HEK293T (cell line): ENCODE measurements at regions not wholly inside any gene's neighbourhood (a gene's known extent, or its start where the extent isn't known, plus 50 kb on each side); places are given as distances from the start of the nearest gene placed in this dataset.

ENCODE experiments used
- CTBP1 ChIP-seq: fragments of 450-650 bp; IDR thresholded peaks from 2 replicates; pipeline ENCODE4 v1.6.1; 2016; ENCODE audit warnings: borderline replicate concordance
- ELF4 ChIP-seq: fragments of 450-650 bp; IDR thresholded peaks from 2 replicates; pipeline ENCODE4 v1.6.1; 2017; ENCODE audit warnings: antibody characterized with exemption
- FOXK2 ChIP-seq: fragments of 450-650 bp; IDR thresholded peaks from 2 replicates; pipeline ENCODE4 v1.6.1; 2016; ENCODE audit warnings: mild to moderate bottlenecking
- FOXM1 ChIP-seq: fragments of 450-650 bp; IDR thresholded peaks from 2 replicates; pipeline ENCODE4 v1.6.1; 2017; ENCODE audit warnings: mild to moderate bottlenecking, borderline replicate concordance
- HDGF ChIP-seq: fragments of 450-650 bp; IDR thresholded peaks from 2 replicates; pipeline ENCODE4 v1.6.1; 2017; ENCODE audit warnings: antibody characterized with exemption, borderline replicate concordance
- L3MBTL2 ChIP-seq: fragments of 450-650 bp; conservative IDR thresholded peaks from 2 replicates; pipeline ENCODE4 v1.6.1; 2016; ENCODE audit warnings: mild to moderate bottlenecking
- LEF1 ChIP-seq: fragments of 450-650 bp; IDR thresholded peaks from 2 replicates; pipeline ENCODE4 v1.6.1; 2017; ENCODE audit warnings: mild to moderate bottlenecking, borderline replicate concordance
- NFRKB ChIP-seq: fragments of 450-650 bp; IDR thresholded peaks from 2 replicates; pipeline ENCODE4 v1.6.1; 2016; ENCODE audit warnings: mild to moderate bottlenecking, moderate library complexity
- SP1 ChIP-seq: fragments of 450-650 bp; IDR thresholded peaks from 2 replicates; pipeline ENCODE4 v1.6.1; 2017
- SUZ12 ChIP-seq: fragments of 450-650 bp; IDR thresholded peaks from 2 replicates; pipeline ENCODE4 v1.6.1; 2016; ENCODE audit warnings: mild to moderate bottlenecking
- TARDBP ChIP-seq: fragments of 450-650 bp; IDR thresholded peaks from 2 replicates; pipeline ENCODE4 v1.6.1; 2016

- no peak for TF ChIP-seq FOXK2
- TF ChIP-seq HDGF, result no peak
- TF ChIP-seq ELF4, result no peak
- TF ChIP-seq SUZ12, result no peak
- TF ChIP-seq TARDBP, result no peak
- no peak for TF ChIP-seq LEF1
- no peak for TF ChIP-seq FOXM1
- no peak for TF ChIP-seq NFRKB
- no peak for TF ChIP-seq L3MBTL2
- no peak for TF ChIP-seq SP1
- no peak for TF ChIP-seq CTBP1
Measured at GRCh38 chr13:29683041-29683440, 87.6 kb upstream of the SLC7A1 start.
